ENCODE measurements at regions not wholly inside any gene's neighbourhood (a gene's known extent, or its start where the extent isn't known, plus 50 kb on each side); places are given as distances from the start of the nearest gene placed in this dataset.

- TF ChIP-seq, protein P1, sequence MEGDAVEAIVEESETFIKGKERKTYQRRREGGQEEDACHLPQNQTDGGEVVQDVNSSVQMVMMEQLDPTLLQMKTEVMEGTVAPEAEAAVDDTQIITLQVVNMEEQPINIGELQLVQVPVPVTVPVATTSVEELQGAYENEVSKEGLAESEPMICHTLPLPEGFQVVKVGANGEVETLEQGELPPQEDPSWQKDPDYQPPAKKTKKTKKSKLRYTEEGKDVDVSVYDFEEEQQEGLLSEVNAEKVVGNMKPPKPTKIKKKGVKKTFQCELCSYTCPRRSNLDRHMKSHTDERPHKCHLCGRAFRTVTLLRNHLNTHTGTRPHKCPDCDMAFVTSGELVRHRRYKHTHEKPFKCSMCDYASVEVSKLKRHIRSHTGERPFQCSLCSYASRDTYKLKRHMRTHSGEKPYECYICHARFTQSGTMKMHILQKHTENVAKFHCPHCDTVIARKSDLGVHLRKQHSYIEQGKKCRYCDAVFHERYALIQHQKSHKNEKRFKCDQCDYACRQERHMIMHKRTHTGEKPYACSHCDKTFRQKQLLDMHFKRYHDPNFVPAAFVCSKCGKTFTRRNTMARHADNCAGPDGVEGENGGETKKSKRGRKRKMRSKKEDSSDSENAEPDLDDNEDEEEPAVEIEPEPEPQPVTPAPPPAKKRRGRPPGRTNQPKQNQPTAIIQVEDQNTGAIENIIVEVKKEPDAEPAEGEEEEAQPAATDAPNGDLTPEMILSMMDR (IDR thresholded peaks at IDR 0.05): no peak
- no peak for TF ChIP-seq POLR2AphosphoS5 (IDR thresholded peaks at IDR 0.05; ENCODE audit: low read depth, low read length)
These were observed 349.2 kb downstream of the UTRN start for GRCh38 chr6:144634371-144634770.
